GM19351 (cell line): ENCODE measurements at regions not wholly inside any gene's neighbourhood (a gene's known extent, or its start where the extent isn't known, plus 50 kb on each side); places are given as distances from the start of the nearest gene placed in this dataset.
A peak's percentile ranks its signal among the peaks of the same experiment; 100 is the strongest.
"Not testable (repeated sequence)": the region's sequence is repeated elsewhere in the genome, so short reads cannot be mapped to it uniquely, and the experiment has no call there.

Source experiments
- ATAC-seq: cut with Tn5 transposase; IDR thresholded peaks from one replicate; pipeline ENCODE4 v1.9.1; 2021; ENCODE audit warnings: mild to moderate bottlenecking, moderate library complexity; ENCODE audit not compliant: unreplicated experiment

- ATAC-seq, result no peak
Observed at GRCh38 chr1:73772941-73773340, 425.0 kb downstream of the LRRIQ3 start.

DNA sequence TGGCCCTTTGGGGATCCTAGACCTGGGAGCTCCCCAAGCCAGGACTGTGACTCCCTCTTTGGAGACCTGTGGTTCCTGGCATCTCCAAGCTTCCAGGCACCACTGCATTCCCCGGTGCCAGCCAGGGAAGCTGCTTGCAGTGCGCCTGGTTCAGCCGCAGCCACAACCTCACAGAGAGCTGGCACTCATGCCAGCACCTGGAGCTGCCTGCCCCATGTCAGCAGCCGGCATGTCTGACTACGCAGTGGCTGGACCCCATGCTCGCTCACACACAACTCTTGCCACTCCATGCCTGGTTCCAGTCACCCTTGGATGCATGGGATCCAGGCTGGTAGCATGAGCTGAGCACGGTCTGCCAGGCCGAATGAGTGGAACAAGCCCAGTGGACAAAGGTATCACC is 426.6 kb downstream of the LRRIQ3 start:
- ATAC-seq, result no peak

- no peak for ATAC-seq
Observed at GRCh38 chr1:73770109-73770905, 427.7 kb downstream of the LRRIQ3 start.

GRCh38 chr1:73766786-73767348 is 431.1 kb downstream of the LRRIQ3 start:
- no peak for ATAC-seq

DNA sequence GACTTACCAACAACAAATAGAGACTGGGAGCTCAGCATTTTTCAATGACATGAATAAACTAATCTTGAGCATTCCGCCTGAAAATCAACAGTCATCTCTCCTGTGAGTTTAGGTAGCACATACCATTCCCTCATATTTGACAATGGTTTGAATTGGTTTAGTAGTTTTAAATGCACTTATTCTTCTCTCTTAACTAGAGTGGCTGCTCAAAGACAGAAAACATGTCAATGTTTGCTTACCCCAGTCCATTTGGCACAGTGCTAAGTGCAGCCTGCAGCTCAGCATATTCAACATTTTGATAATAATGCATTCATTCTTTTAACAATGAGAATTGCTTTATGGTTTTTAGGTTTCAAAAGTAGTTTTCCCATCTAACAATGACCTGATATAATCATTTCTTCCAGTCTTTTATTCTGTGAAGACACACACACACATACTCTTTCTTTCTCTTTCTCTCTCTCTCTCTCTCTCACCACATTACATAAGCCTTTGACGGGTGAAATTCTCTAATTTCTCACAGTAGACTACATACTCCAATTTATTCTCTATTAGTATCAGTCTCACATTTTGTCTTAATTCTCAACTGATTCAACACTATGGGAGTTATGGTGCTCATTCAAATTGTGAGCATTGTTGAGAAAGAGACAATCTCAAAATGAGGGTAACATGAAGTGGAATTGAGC is 432.3 kb downstream of the LRRIQ3 start:
- ATAC-seq, result no peak

DNA sequence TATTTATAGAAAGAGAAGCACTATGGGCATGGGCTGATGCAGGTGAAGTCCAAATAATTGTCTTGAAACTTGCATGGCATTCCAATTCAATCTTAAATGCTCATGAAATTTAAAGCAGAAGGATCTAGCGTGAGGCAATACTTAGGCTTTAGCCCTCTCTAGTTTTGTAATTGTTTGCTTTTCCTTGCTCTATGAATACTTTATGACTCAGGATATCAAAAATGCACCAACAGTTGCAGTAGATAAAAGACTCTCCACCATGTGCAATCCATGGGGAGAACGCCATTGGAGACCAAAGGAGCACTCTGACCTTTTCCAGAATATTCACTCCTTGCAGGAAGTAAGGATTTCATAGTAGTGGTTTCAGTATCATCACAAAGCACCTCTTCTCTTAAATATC is 436.4 kb downstream of the LRRIQ3 start:
- ATAC-seq, result no peak

DNA sequence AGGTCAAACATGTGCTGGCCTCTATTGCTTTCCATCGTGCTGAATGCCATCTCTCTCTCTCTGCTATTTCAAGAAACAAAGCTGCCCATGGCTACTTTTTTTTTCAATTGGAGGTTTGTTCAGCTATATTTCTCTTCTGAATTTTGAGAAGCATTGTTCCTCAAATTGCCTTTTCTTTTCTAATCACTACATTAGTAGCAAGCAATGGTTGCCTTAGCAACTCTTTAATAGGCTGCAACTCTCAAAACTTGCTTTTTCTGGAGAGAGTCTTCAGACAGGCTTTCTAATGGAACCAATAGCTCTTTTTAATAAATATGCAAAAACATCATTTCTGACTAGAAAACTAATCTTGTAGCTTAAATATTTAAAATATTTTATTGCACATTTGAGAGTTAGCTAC is 439.0 kb downstream of the LRRIQ3 start:
- no peak for ATAC-seq

DNA sequence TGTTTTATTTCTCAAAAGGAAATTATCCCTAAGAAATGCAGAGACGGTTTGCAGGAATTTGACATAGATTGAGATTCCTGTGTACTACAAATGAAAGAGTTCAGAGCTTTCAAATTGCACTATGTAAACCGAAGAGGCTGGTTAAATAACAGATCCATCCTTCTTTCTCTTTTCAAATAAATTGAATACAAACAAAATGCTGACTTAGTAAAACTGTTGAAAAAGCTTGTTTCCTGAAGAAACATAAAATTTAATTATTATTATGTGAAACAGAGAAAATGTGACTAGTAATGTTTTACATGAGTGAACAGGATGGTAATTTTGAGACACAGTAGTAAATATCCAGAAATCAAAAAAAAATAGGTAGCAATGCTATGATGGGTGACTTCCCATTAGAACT is 441.2 kb downstream of the LRRIQ3 start:
- ATAC-seq, result no peak

DNA sequence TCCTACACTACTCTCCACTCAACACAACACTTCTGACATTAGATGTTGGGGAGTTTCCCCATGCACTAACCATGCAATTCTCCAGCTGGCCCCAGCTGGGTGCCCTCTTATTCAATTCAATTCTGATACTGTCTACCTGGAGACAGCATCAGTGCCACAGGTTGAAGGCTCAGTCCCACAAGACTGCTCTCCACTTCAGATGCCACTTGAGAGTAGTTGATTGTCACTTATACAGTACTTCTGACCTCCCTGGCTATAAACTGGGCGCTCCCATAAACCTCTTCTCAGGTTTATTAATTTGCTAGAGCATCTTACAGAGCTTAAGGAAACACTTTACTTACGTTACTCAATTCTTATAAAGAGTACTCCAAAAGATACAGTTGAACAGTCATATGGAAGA is 442.3 kb downstream of the LRRIQ3 start:
- ATAC-seq, result no peak

DNA sequence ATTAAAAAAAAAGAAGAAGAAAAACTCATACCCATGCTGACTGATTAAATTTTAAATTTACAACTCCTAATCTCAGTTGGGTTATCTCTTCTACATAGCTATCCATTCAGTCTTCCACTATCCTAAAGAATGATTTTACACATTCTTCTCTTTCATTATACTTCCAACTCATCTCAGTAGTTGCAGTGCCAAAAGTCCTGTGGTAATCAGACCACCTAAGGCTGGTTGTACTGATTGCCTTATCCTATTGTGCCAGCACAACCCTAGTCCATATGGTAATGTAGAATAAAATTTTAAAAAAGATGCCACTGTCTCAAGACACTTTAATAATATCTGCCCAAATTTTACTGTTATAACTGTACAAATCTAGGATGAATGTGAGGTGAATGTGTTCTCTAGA is 448.0 kb downstream of the LRRIQ3 start:
- no peak for ATAC-seq

DNA sequence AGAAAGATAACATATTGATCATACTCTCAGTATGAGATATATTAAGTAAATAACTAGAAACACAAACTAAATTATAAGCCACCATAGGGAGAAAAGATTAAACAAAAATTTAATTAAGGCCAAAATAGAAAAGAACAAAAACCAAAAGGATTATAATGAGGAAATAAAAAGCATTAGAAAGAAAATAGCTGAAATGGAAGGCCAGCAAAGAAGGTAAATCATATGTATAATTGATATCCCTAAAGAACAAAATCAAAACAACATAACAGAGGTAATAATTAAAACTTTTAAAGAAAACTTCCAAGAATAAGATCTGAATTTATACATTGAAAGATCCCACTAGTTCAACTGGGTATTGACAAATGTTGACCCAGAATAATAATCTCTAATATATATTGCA is 453.0 kb downstream of the LRRIQ3 start:
- no peak for ATAC-seq

- ATAC-seq, result no peak
Observed at GRCh38 chr1:73736125-73736524, 461.9 kb downstream of the LRRIQ3 start.

- ATAC-seq, result no peak
Observed at GRCh38 chr1:73727036-73727435, 470.9 kb downstream of the LRRIQ3 start.

DNA sequence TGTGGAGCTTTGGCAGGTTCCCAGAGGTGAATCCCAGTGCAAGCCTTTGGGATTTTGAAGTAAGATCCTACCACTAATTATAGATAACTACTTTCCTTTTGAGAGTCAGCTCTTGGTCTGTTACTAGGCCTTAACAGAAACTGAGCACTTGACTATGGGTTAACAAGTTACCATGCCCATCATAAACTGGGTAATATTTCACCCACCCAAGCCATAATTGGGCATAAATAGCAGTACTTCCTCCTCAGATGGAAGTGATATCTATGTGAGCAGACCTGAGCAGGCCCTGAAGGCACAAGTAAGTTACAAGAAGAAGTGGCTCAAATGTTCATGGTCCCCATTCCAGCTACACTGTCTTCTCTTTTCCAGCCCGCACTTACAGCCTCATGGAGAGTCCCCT is 475.9 kb downstream of the LRRIQ3 start:
- ATAC-seq, result no peak

- ATAC-seq, result no peak
Observed at GRCh38 chr1:73717976-73718375, 480.0 kb downstream of the LRRIQ3 start.

GRCh38 chr1:73711089-73711488 is 486.9 kb downstream of the LRRIQ3 start:
- ATAC-seq, result no peak

DNA sequence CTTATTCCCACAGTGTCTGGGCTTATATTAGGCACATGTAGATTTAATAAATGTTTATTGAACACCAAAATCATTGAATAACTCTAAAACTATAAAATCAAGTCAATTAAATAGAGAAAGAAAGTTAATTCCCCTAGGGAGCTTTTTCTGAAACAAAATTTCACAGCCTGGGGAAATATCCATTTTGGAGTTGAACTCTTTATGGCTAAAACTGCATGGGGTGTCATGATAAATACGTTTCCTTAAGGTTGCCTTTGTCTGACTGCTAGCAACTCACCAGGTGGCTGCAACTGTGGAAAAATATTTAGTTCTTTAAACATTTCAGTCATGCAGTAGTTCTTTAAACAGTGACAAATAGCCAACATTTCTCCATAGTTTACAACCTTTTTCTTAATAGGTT is 496.1 kb downstream of the LRRIQ3 start:
- no peak for ATAC-seq

DNA sequence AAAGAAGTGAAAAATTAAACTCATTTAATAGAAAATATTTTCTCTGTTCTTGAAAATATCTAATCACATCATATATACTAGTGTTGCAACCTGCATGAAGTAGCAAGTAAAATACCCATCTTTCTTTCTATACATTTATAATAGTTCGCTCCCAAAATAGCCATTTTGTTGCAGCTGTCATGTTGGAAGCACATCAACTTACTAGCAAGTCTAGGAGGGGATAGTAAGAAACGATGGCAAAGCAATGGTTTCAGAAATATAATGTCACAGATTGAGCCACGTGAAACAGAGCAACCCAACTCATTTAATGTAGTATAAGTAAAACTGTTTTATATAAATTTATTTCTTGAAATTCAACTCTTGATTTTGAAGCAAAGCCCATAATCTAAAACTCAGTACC is 521.8 kb downstream of the LRRIQ3 start:
- no peak for ATAC-seq

DNA sequence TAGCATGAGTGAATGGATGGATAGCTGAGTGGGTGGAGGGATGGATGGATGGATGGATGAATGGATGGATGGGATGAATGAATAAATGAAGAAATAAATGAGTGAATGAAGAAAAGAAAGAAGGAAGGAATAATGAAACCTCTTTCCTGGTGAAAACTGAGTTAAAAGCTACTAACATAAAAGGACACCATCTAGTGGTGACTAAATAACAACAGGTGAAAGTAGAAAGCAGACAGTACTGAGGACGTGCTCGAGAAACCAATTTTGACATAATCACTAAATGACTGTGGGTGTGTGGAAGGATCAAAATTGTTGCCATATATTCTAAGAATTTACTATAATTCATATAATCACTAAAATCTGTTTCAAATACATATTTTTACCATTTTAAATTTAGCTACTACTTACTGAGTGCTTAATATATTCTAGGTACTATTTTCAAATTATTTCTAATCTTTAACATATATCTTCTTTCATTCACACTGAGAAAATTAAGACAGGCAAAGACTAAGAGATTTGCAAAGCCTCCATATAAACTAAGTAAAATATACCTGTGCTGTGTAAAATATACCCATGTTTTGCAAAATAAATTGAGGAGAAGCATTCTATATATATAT is 522.9 kb downstream of the LRRIQ3 start:
- ATAC-seq, result peak; percentile 88

DNA sequence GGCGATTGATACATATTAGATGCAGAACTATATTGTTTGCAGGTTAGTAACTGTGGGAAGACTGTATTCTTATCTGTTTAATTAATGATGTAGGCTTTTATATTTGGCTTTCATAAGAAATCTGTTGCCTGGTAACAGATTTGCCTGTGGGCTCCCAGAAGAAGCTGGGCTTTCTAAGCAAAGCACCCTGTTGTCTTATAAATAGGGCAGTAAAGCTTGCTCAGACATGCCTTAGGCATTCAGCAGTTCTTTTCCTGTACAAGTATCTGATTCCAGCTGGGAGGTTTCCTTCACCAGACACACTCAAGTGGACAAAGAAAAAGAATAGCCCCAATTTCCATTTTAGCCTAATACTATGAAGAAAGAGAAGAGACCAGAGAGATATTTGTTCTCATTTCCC is 524.0 kb downstream of the LRRIQ3 start:
- no peak for ATAC-seq

DNA sequence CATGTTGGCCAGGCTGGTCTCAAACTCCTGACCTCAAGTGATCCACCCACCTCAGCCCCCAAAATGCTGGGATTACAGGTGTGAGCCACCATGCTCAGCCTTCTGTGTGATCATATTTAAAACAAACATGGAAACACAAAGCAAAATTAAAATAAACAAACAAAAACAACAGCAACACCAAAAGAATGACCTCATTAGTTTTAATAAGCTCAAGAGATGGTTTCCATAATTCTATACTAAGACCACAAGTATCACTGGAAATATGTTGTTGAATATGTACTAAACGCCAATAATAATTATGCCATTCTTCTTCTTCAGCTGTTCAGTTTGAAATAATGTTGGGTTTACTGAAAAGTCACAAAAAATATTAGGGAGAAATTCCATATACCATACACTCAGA is 526.4 kb downstream of the LRRIQ3 start:
- no peak for ATAC-seq

DNA sequence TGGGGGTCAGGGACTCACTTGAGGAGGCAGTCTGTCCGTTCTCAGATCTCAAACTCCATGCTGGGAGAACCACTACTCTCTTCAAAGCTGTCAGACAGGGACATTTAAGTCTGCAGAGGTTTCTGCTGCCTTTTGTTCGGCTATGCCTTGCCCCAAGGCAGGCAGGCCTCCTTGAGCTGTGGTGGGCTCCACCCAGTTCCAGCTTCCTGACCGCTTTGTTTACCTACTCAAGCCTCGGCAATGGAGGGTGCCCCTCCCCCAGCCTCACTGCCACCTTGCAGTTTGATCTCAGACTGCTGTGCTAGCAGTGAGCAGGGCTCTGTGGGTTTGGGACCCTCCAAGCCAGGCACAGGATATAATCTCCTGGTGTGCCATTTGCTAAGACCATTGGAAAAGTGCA is 530.0 kb downstream of the LRRIQ3 start:
- ATAC-seq, result not testable (repeated sequence)
